Liver (tissue), 8 donors: ENCODE measurements at regions not wholly inside any gene's neighbourhood (a gene's known extent, or its start where the extent isn't known, plus 50 kb on each side); places are given as distances from the start of the nearest gene placed in this dataset.

Source experiments
- DNase-seq: peaks from one replicate; pipeline ENCODE4 v3.0.0-alpha.2; 2017; ENCODE audit warnings: low spot score
- H3K27ac ChIP-seq, 2 donors: one replicate each; pipeline ENCODE4 v1.7.0; 2013; ENCODE audit warnings: inconsistent platforms in 2 of 2, low read length in 2 of 2, control low read depth in 1 of 2, low read depth in 1 of 2, mild to moderate bottlenecking in 1 of 2
- H3K27me3 ChIP-seq, 4 donors: one replicate each; pipeline versions ENCODE4 v1.6.1 to v1.7.0; 2013; ENCODE audit warnings: low read length in 3 of 4, inconsistent platforms in 1 of 4, mild to moderate bottlenecking in 1 of 4, moderate library complexity in 1 of 4; ENCODE audit not compliant: control insufficient read depth in 4 of 4, insufficient read depth in 4 of 4
- H3K36me3 ChIP-seq, 4 donors: one replicate each; pipeline versions ENCODE4 v1.6.1 to v1.7.0; 2013; ENCODE audit warnings: low read length in 3 of 4, mild to moderate bottlenecking in 3 of 4, low read depth in 1 of 4, moderate library complexity in 1 of 4; ENCODE audit not compliant: control insufficient read depth in 4 of 4, insufficient read depth in 3 of 4
- H3K4me1 ChIP-seq, 4 donors: one replicate each; pipeline versions ENCODE4 v1.6.1 to v1.7.0; 2013; ENCODE audit warnings: low read length in 3 of 4, mild to moderate bottlenecking in 3 of 4, moderate library complexity in 1 of 4; ENCODE audit not compliant: control insufficient read depth in 4 of 4, insufficient read depth in 4 of 4
- H3K4me3 ChIP-seq, 3 donors: one replicate each; pipeline versions ENCODE4 v1.6.1 to v1.7.0; 2013; ENCODE audit warnings: low read length in 3 of 3, control low read depth in 1 of 3, low read depth in 1 of 3, mild to moderate bottlenecking in 1 of 3
- H3K9ac ChIP-seq, 2 donors: one replicate each; pipeline ENCODE4 v1.7.0; 2013; ENCODE audit warnings: low read length in 2 of 2, mild to moderate bottlenecking in 2 of 2, moderate library complexity in 2 of 2, control low read depth in 1 of 2, low read depth in 1 of 2
- H3K9me3 ChIP-seq, 4 donors: one replicate each; pipeline versions ENCODE4 v1.6.1 to v1.7.0; 2013; ENCODE audit warnings: low read length in 3 of 4; ENCODE audit not compliant: control insufficient read depth in 4 of 4
- CTCF ChIP-seq: fragments of 150-350 bp; IDR thresholded peaks from 2 replicates; pipeline ENCODE4 v1.5.1; 2017; ENCODE audit warnings: improper control_type of control experiment, low read depth, low read length; ENCODE audit not compliant: missing input control
- EGR1 ChIP-seq, 2 donors: IDR thresholded peaks; 2 replicates each; pipeline ENCODE4 v1.6.1; 2016 to 2018; ENCODE audit warnings: antibody characterized with exemption in 2 of 2, low read depth in 2 of 2
- FOXA1 ChIP-seq: IDR thresholded peaks from 2 replicates; pipeline ENCODE4 v1.6.1; 2016; ENCODE audit warnings: antibody characterized with exemption
- GABPA ChIP-seq, 2 donors: IDR thresholded peaks in 1 of 2; conservative IDR thresholded peaks in 1 of 2; 2 replicates each; pipeline ENCODE4 v1.6.1; 2016; ENCODE audit warnings: antibody characterized with exemption in 2 of 2, mild to moderate bottlenecking in 1 of 2, moderate library complexity in 1 of 2
- HNF4A ChIP-seq, 2 donors: conservative IDR thresholded peaks; 2 replicates each; pipeline ENCODE4 v1.6.1; 2016; ENCODE audit warnings: antibody characterized with exemption in 2 of 2, mild to moderate bottlenecking in 2 of 2
- HNF4G ChIP-seq: IDR thresholded peaks from 2 replicates; pipeline ENCODE4 v1.6.1; 2016; ENCODE audit warnings: antibody characterized with exemption
- NR2F2 ChIP-seq: IDR thresholded peaks from 2 replicates; pipeline ENCODE4 v1.6.1; 2016; ENCODE audit warnings: antibody characterized with exemption
- RAD21 ChIP-seq, 2 donors: IDR thresholded peaks; 2 replicates each; pipeline ENCODE4 v1.6.1; 2016; ENCODE audit warnings: antibody characterized with exemption in 2 of 2, mild to moderate bottlenecking in 2 of 2
- SP1 ChIP-seq: IDR thresholded peaks from 2 replicates; pipeline ENCODE4 v1.6.1; 2018; ENCODE audit warnings: antibody characterized with exemption, mild to moderate bottlenecking
- TAF1 ChIP-seq: conservative IDR thresholded peaks from 2 replicates; pipeline ENCODE4 v1.6.1; 2016; ENCODE audit warnings: antibody characterized with exemption, mild to moderate bottlenecking
- ZBTB33 ChIP-seq: IDR thresholded peaks from 2 replicates; pipeline ENCODE4 v1.6.1; 2016; ENCODE audit warnings: antibody characterized with exemption
- WGBS: extraction: QIAGEN DNeasy Blood & Tissue Kit; methylation state at CpG from one replicate; pipeline ENCODE4 v1.1.7; 2013; 5-methylcytosine and 5-hydroxymethylcytosine counted together
- TF ChIP-seq, protein P1 (sequence below): IDR thresholded peaks from 2 replicates; pipeline ENCODE4 v1.6.1; 2016; ENCODE audit warnings: antibody characterized with exemption
- TF ChIP-seq, protein P2 (sequence below): IDR thresholded peaks from 2 replicates; pipeline ENCODE4 v1.6.1; 2016; ENCODE audit warnings: antibody characterized with exemption, mild to moderate bottlenecking
- donor health status: healthy.
- donor health status: healthy.
- donor health status: healthy.
- donor health status: healthy.
- donor health status: healthy.

DNA sequence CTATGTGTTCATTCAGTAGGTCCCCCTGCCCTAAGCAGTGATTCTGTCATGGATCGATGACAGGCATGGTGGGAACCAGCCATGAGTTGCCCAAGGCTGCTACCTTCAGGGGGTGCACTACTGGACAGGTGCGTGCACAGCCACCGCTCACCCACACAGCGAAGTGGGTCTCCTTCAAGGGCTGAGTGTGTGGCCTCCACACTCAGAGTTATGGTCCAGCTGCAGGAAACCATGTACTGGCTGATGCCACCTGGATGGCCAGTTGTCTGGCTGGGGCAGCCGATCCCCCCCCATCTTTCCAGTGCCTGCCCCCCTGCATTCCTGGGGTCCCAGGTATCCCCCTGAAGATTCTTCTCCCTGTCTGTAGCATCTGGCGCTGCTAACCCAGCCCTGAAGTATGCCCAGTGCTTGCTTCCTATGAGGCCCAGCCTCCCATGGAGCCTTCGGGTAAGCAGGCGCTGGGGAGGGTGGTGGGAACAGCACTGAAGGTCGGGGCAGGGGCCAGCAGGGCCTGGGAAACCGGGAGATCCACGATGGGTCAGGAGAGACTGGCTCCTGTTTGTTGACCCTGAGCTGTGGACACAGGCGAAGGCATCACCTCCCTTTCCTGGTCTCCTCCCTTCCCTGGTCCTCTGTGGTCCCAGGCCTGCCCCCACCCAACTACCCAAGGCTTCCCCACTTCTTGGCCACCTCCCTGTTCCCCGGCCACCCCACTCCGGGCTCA lies 106.0 kb downstream of the VEGFA start:
- no peak for DNase-seq
- Histone ChIP-seq H3K36me3 (no peaks in the 10 kb centered on the region), H3K9me3 (no peaks in the 10 kb centered on the region), H3K4me3 (no peak overlapping the region), H3K27me3 (no peaks in the 10 kb centered on the region), H3K9ac (no peak overlapping the region), H3K27ac (no peak overlapping the region), H3K4me1 (peaks cover 5 to 26% (median 18%) of the 10 kb centered on the region in 4 donors)
- TF ChIP-seq SP1 (no peak), NR2F2 (peak; percentile 63), TAF1 (no peak), HNF4G (no peak), ZBTB33 (no peak), EGR1 (IDR thresholded peaks at IDR 0.05; ENCODE audit: low read depth in 2 of 2) (no peak), RAD21 (IDR thresholded peaks at IDR 0.05) (no peak)
- TF ChIP-seq, protein P1, sequence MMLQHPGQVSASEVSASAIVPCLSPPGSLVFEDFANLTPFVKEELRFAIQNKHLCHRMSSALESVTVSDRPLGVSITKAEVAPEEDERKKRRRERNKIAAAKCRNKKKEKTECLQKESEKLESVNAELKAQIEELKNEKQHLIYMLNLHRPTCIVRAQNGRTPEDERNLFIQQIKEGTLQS, result no peak
- 90% methylated on average over 14 of the region's 14 CpGs for whole genome bisulfite sequencing

DNA sequence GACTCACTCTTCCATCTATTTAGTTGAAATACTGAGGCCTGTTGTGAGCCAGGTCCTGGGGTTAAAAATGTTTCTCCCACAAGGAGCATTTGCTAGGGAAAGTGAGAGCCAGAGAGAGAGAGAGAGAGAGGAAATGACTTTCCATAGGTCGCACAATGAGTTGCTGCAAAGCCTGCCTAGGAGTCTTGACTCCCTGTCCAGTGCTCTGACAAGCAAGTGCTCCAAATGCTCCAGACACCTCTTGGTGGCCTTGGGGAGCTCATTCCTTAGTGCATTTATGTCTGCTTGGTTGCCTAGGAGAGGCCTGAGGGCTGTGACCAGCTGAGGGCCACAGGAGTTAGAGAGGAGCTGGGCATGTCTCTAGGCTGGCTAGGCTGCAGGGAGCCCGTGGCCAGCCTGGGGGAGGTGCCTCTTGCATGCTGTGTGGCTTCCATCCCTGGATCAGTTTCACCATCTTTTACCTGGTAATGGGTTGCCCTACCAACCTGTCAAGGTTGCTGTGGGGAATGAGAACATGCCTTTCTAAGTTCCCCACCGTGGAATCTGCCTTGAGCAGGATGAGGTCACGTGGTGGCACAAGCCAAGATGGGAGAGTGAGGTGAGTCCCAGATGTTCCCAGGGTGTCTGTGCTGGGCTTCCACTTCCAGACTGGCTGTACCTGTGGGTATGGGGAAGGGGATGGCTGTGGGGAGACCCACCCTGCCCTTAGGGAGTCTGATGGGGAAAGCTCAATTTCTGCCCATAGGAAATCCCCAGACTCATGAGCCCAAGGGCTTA lies 105.0 kb downstream of the VEGFA start:
- 91% methylated on average over 4 of the region's 4 CpGs for WGBS
- DNase-seq, result no peak
- H3K4me1 ChIP-seq, result peaks cover 5 to 26% (median 18%) of the 10 kb centered on the region in 4 donors
- no peak overlapping the region for H3K4me3 ChIP-seq
- H3K9me3 ChIP-seq, result no peaks in the 10 kb centered on the region
- H3K9ac ChIP-seq, result no peak overlapping the region
- no peak for TF ChIP-seq NR2F2
- no peak for TF ChIP-seq GABPA (IDR thresholded peaks at IDR 0.05 in 1 of 2, conservative IDR thresholded peaks at IDR 0.05 in 1 of 2)
- no peak for TF ChIP-seq CTCF
- TF ChIP-seq HNF4A (conservative IDR thresholded peaks at IDR 0.05), result no peak
- no peak for TF ChIP-seq FOXA1
- TF ChIP-seq, protein P2, sequence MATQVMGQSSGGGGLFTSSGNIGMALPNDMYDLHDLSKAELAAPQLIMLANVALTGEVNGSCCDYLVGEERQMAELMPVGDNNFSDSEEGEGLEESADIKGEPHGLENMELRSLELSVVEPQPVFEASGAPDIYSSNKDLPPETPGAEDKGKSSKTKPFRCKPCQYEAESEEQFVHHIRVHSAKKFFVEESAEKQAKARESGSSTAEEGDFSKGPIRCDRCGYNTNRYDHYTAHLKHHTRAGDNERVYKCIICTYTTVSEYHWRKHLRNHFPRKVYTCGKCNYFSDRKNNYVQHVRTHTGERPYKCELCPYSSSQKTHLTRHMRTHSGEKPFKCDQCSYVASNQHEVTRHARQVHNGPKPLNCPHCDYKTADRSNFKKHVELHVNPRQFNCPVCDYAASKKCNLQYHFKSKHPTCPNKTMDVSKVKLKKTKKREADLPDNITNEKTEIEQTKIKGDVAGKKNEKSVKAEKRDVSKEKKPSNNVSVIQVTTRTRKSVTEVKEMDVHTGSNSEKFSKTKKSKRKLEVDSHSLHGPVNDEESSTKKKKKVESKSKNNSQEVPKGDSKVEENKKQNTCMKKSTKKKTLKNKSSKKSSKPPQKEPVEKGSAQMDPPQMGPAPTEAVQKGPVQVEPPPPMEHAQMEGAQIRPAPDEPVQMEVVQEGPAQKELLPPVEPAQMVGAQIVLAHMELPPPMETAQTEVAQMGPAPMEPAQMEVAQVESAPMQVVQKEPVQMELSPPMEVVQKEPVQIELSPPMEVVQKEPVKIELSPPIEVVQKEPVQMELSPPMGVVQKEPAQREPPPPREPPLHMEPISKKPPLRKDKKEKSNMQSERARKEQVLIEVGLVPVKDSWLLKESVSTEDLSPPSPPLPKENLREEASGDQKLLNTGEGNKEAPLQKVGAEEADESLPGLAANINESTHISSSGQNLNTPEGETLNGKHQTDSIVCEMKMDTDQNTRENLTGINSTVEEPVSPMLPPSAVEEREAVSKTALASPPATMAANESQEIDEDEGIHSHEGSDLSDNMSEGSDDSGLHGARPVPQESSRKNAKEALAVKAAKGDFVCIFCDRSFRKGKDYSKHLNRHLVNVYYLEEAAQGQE, result no peak
- no peaks in the 10 kb centered on the region for H3K36me3 ChIP-seq
- H3K27ac ChIP-seq, result no peak overlapping the region
- no peaks in the 10 kb centered on the region for H3K27me3 ChIP-seq
